Brain microvascular endothelial cell (primary cell): ENCODE measurements at regions not wholly inside any gene's neighbourhood (a gene's known extent, or its start where the extent isn't known, plus 50 kb on each side); places are given as distances from the start of the nearest gene placed in this dataset.

Source experiments
- DNase-seq: peaks from one replicate; pipeline ENCODE4 v3.0.0-alpha.2; 2020
- H3K27ac ChIP-seq: fragments of 250-450 bp; sonication (Bioruptor Pico); 2 replicates; pipeline ENCODE4 v1.5.1; 2020; ENCODE audit warnings: mild to moderate bottlenecking, moderate library complexity
- H3K27me3 ChIP-seq: fragments of 250-450 bp; sonication (Bioruptor Pico); replicated peaks from 2 replicates; pipeline ENCODE4 v1.5.1; 2020; ENCODE audit warnings: mild to moderate bottlenecking
- H3K36me3 ChIP-seq: fragments of 250-450 bp; sonication (Bioruptor Pico); replicated peaks from 2 replicates; pipeline ENCODE4 v1.5.1; 2020; ENCODE audit warnings: mild to moderate bottlenecking
- H3K4me3 ChIP-seq: 2 replicates; pipeline ENCODE4 v1.5.1; 2011; ENCODE audit warnings: low read depth, mild to moderate bottlenecking, control low read depth, low read length, moderate library complexity
- CTCF ChIP-seq: IDR thresholded peaks from 2 replicates; pipeline ENCODE4 v1.5.1; 2011; ENCODE audit warnings: low read depth, mild to moderate bottlenecking, moderate library complexity, low read length, control low read depth, inconsistent platforms; ENCODE audit errors: missing control alignments
- in situ Hi-C: cut with HindIII; loops from 2 replicates; pipeline ENCODE4 v1.10.0; 2017; ENCODE audit warnings: low sequenced_read_pairs, low pct_ligation_motif_present

- in situ Hi-C loops: no loop called here
- Histone ChIP-seq H3K27ac (no peak overlapping the region), H3K4me3 (no peak overlapping the region), H3K36me3 (no peaks in the 10 kb centered on the region), H3K27me3 (no peaks in the 10 kb centered on the region)
- peak; percentile 10 for DNase-seq
- no peak for TF ChIP-seq CTCF
Observed at GRCh38 chr13:111531505-111531904, 211.1 kb downstream of the TEX29 start.

- no peaks in the 10 kb centered on the region for H3K36me3 ChIP-seq
- in situ Hi-C loops: no loop called here
- H3K27ac ChIP-seq: no peak overlapping the region
- DNase-seq: no peak
- TF ChIP-seq CTCF: no peak
- H3K27me3 ChIP-seq: no peaks in the 10 kb centered on the region
- no peak overlapping the region for H3K4me3 ChIP-seq
Observed at GRCh38 chr13:111532111-111532510, 211.7 kb downstream of the TEX29 start.

GRCh38 chr13:111533900-111534683, 213.7 kb downstream of the TEX29 start:
- H3K4me3 ChIP-seq: no peak overlapping the region
- DNase-seq: no peak
- in situ Hi-C loops: no loop called here
- no peaks in the 10 kb centered on the region for H3K27me3 ChIP-seq
- no peaks in the 10 kb centered on the region for H3K36me3 ChIP-seq
- no peak overlapping the region for H3K27ac ChIP-seq
- no peak for TF ChIP-seq CTCF

- no peaks in the 10 kb centered on the region for H3K36me3 ChIP-seq
- no peak overlapping the region for H3K4me3 ChIP-seq
- in situ Hi-C loops: no loop called here
- H3K27me3 ChIP-seq: no peaks in the 10 kb centered on the region
- no peak for TF ChIP-seq CTCF
- no peak for DNase-seq
- H3K27ac ChIP-seq: no peak overlapping the region
Observed at GRCh38 chr13:111534751-111535522, 214.5 kb downstream of the TEX29 start.

- in situ Hi-C loops: no loop called here
- no peak for TF ChIP-seq CTCF
- Histone ChIP-seq H3K27me3 (no peaks in the 10 kb centered on the region), H3K27ac (no peak overlapping the region), H3K4me3 (no peak overlapping the region), H3K36me3 (no peaks in the 10 kb centered on the region)
- DNase-seq: no peak
Observed at GRCh38 chr13:111535523-111535811, 215.0 kb downstream of the TEX29 start.
